HG03442 (cell line): ENCODE measurements at regions not wholly inside any gene's neighbourhood (a gene's known extent, or its start where the extent isn't known, plus 50 kb on each side); places are given as distances from the start of the nearest gene placed in this dataset.

Experiments used
- ATAC-seq: cut with Tn5 transposase; IDR thresholded peaks from one replicate; pipeline ENCODE4 v1.9.1; 2021; ENCODE audit warnings: mild to moderate bottlenecking, moderate library complexity; ENCODE audit not compliant: unreplicated experiment

DNA sequence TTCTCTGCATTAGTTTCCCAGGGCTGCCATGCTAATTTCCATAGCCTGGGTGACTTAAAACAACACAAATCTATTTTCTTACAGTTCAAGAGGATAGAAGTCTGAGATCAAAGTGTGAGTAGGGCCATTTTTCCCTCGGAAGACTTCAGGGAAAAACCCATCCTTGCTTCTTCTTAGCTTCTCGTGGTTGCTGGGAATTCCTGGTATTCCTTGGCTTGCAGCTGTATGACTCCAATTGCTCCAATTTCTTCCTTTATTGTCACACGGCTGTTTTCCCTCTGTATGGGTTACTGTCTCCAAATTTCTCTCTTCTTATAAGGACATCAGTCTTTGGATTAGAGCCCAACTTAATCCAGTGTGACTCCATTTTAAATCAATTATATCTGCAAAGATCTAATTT lies 128.4 kb upstream of the JAG1 start:
- no peak for ATAC-seq

DNA sequence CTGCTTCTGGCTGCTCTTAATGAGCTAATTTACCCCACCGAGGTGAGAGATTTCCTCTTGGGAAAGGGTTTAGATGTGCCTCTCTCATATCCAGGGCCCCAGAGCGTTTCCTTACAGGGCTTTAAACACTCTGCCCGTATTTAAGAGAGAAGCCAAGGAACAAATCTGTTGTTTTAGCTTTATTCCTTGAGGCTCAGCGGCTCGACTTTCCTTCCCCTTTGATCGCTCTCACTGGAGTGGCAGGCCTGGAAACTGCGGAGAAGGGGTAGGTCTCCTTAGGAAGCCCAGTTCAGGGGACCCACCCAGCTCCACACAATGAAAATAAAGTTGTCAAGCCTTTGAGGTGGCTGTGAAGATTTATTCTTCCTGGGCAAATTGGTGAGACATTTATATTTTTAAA lies 132.0 kb upstream of the JAG1 start:
- no peak for ATAC-seq

DNA sequence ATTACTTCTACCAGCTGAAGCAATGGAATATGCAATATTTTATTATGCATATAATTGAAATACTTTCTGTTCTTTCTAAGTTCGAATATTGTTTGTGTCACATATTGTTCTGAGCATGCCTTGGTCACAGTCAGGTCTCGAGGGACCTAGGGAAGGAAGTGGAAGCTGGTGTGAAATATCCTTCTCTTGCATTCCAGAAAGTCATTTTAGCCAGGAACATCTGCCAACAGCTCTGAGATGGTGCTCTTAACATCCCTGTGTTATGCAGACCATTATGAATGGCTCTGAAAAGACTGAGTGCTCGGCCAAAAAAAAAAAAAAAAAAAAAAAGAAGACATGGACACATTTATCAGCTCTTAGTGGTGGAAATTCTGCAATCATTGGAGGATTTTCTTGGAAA lies 132.7 kb upstream of the JAG1 start:
- no peak for ATAC-seq

DNA sequence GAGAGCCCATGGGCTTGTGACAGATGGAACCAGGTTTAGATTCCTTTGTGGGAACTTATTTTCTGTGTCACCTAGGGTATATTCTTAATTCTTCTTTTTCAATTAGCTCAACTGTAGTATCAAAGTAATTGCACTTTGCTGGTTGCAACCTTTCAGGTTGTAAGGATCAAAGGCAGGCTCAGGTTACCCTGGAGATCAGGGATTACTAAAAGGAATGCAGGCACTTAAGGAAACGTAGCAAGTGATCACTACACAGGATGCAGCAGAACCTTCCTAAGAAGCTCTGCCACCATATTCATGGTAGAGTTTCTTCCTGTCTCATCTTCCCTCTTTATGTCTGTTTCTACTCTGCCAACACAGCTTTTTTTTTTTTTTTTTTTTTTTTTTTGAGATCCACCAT lies 133.2 kb upstream of the JAG1 start:
- ATAC-seq = no peak

DNA sequence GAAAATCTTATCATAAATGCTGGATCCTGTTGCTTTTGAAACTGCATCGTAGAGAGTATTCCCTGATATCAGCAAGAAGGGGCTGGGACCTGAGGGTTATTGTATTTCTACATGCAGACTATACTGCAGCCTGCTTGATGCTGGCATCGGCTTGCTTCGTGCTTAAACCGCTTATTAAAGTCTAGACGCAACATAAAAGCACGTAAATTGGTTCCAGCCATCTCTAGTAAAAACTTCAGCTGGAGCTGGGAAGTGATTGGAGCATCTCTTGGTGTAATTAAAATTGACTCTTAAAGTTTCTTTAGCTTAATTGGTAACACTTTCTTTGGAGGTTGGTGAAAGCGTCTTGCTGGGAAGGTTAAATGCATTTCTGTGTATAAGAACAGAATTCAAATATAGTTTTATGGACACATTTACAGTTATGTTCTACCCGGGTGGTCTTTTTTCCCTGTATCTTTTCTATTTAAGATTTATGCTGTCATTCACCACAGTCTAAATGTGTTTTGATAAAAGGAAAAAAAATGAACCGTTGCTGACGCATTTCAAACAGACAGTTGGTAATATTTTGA lies 139.0 kb upstream of the JAG1 start:
- ATAC-seq = no peak

DNA sequence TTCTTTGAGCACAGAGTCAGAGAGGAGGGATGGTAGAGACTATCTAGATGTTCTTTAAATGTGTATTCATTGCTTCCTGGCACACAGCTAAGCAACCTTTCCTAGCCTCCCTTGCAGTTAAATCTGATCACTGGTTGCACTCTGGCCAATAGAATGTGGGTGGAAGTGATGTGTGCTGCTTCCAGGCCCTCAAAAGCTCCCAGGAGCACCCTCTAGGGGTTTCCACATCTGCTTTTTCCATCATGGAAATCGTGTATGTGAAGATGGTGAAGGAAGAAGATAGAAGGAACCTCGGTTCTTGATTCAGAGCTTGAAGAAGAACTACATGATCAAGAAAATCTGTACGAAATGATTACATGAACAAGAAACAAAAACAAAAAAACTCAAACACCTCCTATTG lies 149.8 kb upstream of the JAG1 start:
- ATAC-seq = no peak

DNA sequence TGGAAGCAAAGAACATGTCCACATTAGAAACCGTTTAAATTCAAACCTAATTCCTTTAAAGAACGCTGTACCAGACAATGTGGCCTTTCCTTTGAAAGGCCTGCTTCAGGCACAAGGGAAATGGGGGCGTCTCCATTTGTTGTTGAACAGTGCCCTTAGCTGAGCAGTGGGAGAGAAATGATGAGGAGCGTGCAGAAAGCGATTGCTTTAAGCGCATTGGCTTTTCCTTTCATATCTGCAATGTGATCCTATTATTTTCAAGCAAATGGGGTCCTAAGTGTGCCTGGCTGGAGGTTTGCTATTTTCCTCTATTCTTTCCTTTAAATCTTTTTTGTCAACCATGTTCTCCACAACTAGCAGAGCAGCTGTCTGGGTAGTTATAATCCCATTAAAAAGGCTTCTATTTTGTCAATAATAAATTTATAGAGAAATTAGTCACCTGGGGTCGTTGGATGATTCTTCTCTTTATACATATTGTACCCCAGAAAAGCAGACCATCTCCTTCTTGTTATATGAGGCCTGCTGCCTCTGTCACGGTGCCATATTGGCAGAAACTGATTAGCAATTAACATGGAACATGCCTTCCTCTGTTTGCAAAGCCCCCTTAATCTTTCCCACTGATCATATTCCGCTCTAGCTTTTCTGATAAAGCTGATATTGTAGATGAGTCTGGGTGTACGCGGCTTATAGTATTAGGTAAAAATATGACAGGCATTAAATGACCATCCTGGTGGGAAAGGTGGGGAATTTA lies 151.1 kb upstream of the JAG1 start:
- no peak for ATAC-seq

DNA sequence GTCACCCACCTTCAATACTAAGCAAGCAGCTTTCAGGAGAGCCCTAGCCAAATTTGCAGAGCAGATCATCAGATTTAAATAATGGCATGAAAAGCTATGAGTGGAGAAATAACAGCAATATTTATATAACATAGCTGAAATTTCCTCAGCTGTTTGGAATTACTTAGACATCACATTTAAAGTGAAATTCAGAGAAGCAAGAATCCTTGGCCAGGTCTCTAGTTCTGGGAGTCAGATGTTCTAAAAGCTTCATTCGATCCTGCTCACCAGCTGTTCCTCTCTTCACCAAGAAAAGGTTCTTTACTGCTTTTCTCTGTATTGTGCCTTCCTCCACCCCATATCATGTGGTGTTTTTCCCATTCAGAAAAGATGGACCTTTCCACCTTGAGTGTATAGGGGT lies 152.3 kb upstream of the JAG1 start:
- ATAC-seq = no peak

DNA sequence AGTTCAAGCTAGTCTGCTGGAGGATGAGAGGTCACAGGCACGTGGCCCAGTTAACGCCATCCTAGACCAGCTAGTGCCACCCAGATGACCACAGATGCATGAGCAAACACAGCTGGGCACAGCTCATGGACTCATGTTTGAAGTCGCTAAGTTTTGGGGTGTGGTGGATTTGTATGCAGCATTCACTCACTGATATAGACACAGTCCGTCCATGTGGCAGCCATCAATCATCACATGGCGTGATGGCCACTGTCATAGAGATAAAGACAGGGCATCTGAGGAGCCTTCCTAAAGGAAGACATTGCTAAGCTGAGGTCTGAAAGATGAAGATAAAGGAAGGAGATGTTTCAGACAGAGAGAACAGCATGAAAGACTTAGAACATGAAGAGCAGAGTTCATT lies 154.4 kb upstream of the JAG1 start:
- no peak for ATAC-seq

DNA sequence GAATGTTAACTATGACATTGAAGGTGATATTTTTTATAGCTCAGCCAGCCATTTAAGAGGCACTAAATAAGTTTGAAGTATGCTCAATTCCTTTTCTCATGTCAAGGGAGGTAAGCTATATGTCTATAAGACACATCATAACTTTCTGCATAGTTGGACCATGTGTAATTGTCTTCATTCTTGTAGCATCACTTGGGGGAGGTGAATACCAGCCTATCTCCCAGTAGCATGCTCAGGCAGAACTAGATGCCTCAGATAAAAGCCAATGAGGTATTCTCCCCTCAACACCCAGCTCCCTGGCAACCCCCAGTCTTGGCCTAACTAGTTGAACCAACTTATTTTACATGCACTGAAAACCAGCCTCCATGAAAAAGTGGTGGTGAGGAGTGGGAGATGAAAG lies 158.3 kb upstream of the JAG1 start:
- no peak for ATAC-seq

DNA sequence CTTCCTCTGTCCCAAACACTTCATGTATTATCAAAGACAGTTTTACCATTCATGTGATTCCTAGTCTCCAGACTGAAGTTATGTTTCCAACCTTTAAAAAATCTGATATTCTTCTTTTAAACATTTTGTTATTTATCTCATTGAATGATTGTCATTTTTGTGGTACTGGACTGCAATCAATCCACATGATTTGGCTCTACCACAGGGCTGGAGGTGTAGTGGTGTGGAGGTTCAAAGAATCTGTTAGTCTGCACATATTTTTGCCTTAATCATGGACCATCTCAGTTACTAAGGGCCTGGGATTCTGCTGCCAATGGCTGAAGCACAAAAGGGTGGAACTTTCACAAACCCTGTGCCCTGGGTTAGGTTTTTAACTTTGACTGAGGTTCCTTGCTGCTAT lies 164.1 kb upstream of the JAG1 start:
- no peak for ATAC-seq

DNA sequence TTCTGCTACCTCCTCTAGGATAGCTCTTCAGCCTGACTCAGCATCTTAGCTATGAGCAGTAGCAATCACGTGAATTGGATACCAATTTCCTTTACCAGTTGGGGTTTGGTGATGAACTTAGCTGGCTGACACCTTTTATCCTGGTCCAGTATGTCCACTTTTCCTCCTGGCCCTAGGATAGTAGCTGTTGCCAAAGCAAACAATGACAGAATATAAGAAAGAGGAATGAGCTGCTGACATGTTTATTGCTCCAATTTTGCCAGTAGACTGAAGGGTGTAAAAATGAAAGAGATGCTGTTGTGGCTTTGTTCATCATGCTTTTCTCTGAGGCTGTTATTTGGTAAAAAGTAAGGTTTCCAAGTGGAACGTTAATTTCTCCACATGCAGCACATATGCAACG lies 168.3 kb upstream of the JAG1 start:
- no peak for ATAC-seq

DNA sequence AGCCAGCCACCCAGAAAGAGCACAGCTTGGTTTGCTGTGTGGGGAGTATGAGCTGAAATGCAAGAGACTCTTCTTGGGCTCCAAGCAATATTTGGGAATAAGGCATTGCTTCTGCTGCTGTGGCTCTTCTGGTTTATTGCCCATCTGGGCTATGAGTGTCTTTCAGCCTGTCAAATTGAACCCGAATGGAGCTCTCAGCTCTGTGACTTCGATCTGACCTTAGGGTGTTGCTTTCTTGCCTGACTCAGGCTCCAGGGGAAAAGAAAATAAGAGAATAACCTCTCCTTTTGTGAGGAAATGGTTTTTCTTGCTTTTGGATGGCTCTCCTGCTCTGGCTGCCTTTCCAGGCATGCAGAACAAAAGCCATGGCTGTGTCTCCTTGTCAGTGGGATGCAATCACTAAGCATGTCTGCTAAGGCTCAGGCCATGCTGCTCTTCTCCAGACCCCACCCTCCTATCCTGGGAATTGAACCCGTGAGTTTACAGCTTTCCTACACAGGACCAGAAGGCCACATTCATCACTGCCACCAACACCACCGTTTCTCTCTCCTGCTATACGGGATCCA lies 169.4 kb upstream of the JAG1 start:
- ATAC-seq = no peak

DNA sequence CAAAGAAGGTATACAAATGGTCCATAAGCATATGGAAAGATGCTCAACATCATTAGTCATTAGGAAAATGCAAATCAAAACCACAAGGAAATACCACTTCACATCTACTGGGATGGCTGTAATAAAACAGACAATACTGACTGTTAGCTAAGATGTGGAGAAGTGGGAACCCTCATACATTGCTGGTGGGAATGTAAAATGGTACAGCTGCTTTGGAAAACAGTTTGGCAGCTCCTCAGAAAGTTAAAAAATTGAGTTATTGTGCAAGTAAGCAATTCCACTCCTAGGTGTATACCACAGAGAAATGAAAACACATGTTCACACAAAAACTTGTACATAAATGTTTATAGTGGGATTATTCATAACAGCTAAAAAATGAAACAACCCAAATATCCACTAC lies 173.0 kb upstream of the JAG1 start:
- no peak for ATAC-seq

DNA sequence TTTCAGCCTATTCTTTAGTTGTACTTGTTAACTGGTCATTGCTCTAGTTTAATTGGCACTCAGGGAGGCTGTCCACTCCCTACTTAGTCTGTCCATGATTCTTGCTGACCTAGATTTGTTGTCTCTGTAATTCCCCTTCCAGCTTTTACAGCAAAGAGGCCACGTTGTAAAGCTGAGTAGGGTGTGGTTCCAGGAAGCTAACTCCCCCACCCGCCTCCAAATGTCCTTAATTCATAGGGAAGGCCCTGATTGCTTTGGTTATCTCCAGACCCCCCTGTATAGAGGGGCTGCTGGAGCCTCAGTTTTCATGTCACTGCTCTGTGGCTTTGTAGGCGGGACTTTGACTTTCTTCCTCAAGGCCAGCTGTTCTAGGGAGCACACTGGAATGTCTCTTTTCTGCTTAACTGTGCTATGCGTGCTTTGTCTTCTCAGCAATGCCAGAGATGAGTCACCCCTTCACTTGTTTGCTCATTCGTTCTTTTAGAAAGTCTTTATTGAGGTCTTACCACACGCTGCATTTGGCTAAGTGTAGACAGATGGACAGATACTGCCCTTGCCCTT lies 175.1 kb upstream of the JAG1 start:
- ATAC-seq = peak; percentile 75

DNA sequence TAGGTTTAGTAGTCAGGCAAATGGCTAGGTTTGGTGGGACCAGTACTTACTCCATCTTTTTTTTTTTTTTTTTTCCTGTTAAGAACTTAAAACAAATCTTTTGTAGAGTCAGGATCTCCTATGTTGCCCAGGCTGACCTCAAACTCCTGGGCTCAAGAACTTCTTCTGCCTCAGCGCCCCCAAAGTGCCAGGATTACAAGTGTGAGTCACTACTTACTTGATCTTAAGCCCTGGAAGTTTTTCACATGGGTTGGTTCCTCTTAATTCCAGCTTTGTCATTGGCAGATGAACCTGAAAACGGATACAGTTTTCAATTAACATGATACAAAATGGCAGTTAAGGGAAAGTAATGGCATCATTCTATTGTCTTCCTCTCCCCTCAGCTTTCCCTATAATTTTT lies 179.4 kb upstream of the JAG1 start:
- ATAC-seq = no peak

DNA sequence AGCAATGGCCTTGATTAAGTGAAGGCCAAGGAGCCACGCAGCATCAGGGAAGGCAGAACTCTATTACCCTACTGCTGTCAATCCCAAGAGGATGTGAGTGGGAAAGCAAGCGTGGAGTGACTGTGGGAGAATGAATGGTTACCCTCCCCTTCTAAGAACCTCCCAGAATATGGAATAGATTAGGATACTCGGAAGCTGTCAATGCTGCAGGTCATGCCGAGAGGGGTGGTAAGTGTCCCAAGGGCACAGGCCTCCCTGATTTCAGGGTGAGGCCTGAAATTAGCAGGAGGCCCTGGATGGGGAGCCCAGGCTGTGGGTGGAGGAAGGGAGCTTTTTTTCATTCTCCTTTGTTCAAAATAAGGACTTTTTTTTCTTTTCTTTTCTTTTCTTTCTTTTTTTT lies 179.9 kb upstream of the JAG1 start:
- no peak for ATAC-seq

DNA sequence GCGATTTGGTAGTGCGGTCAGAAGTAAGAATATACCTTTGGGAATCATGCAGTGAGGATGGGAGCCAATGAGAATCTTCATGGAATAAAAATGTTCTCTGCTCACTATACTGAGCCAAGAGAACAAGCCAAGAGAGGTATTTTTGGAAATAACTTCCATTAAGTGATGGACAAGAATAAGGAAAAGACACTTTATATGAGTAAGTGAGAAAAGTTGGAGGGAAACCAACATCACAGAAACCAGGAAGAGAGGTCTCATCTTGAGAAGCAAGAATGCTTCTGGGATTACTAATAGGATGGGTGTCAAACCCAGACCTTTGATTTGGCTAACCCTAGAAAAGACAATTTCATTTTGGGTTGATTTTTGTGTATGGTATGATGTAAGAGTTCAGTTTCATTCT lies 181.2 kb upstream of the JAG1 start:
- no peak for ATAC-seq

DNA sequence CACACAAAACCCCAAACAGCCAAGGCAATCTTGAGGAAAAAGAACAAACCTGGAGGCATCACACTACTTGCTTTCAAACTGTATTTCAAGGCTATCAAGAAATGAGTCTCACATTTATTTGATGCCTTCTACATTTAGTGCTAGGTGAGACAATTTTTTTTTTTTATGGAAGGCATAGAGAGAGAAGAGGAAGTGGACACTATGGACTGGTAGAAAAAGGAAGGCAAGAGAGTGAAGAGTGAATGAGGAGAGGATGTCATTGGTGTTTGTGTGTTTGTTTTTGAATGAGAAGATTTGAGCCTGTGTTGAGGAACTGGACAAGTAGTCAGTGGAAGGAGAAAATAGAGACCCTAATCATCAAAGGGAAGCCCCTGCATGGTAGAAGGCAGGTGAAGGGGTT lies 182.0 kb upstream of the JAG1 start:
- no peak for ATAC-seq

DNA sequence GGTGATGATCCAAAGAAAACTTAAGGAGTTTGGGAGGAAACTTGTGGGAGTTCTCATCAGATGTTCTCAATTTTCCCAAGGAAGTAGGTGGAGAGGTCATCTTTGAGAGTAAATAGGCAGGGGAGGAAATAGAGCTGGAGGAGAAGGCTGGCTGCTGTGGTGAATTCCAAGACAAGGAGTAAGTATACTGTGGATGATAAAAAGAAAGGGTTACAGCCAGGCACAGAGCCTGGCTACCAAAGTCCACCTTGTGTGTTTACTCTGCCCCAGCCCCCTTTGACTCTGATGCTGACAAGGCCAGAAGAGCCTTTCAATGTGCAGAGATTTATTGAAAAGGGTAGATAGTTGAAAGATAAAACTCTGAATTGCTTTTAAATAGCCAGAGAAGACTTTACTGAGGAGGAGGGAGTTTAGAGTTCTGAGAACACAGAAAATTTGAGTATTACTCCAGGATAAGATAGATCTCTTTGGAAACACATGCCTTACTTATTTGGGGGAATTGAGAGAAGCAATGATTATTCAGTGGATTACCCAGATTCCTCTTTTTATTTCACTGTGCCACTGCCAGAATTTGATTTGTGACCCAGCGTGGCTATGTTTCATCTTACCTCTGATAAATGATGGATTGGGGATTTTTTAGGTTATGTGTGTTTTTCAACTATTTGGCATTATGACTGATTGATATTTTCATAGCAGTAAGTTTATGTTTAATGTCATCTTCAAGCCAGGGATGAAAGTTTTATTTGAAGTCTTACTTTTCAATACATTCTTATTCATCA lies 182.6 kb upstream of the JAG1 start:
- no peak for ATAC-seq

DNA sequence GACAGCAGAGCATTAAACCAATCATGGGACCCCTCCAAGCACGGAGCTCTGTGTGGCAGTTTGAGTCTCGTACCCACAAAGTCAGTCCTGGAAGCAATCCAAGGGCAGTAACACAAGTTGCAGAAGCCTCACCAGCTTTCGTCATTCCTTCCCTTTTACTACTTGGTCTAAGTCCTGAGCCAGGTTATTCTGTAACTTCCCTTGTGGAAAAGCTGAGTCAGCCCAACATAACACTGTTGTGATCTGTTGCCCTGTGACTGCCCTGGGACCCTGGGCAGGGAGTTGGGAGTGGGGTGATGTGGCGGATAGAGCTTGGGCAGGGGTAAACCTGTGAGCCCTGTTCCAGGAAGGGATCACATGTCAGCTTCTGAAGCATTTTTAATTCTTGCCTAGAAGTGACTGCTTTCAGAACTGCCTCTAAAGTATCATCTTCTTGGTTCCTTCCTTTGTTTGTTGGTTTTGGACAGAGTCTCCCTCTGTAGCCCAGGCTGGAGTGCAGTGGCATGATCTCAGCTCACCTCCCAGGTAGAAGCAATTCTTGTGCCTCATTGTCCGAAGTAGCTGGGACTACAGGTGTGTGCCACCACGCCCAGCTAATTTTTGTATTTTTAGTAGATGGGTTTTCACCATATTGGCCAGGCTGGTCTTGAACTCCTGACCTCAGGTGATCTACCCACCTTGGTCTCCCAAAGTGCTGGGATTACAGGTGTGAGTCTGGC lies 183.7 kb upstream of the JAG1 start:
- ATAC-seq = no peak
